HepG2 (cell line): ENCODE measurements at regions not wholly inside any gene's neighbourhood (a gene's known extent, or its start where the extent isn't known, plus 50 kb on each side); places are given as distances from the start of the nearest gene placed in this dataset.

Source experiments
- ATAC-seq: fragments of 200-7000 bp; cut with Tn5 transposase; 3 replicates; pipeline ENCODE4 v1.9.1; 2020; ENCODE audit warnings: mild to moderate bottlenecking, moderate library complexity
- BruUV-seq: library from RNA; stranded (reverse); fragments of 400-500 nt; replicated peaks from 2 replicates; lab custom pipeline; 2021; lab: Mats Ljungman, UMichigan
- CTCF ChIA-PET: fragments of 300-600 bp; formaldehyde crosslinking; extraction: SDS; loops from one replicate; lab custom pipeline; 2021; ENCODE audit warnings: low total read pairs, inconsistent platforms, low intra/inter-chr PET ratio; lab: Yijun Ruan, JAX
- POLR2A ChIA-PET: fragments of 350-600 bp; sonication (Branson Sonifier 250); formaldehyde crosslinking; loops from one replicate; lab custom pipeline; 2020; ENCODE audit warnings: antibody characterized with exemption, inconsistent platforms; lab: Yijun Ruan, JAX
- DNase-seq: peaks from one replicate; pipeline ENCODE4 v3.0.0-alpha.2; 2015; ENCODE audit warnings: low spot score
- FAIRE-seq: peaks from 3 replicates; lab custom pipeline; 2011; peaks lifted over from hg19 to GRCh38; lab: Jason Lieb, UNC
- H2AFZ ChIP-seq: one replicate; pipeline ENCODE4 v1.6.1; 2011; ENCODE audit warnings: low read length, inconsistent platforms
- H3K27ac ChIP-seq: fragments of 300-600 bp; 3 replicates; pipeline ENCODE4 v1.8.0; 2011; ENCODE audit warnings: mixed run types, mild to moderate bottlenecking, mixed read lengths, low read length, inconsistent platforms; ENCODE audit not compliant: insufficient read depth; ENCODE audit errors: extremely low read length
- H3K27me3 ChIP-seq, 2 experiments: fragments of 200-600 bp in 1 of 2; 2 replicates in 1 of 2; 3 replicates in 1 of 2; pipeline versions ENCODE4 v1.6.0 to v1.8.0; 2011; ENCODE audit warnings: low read length in 2 of 2, mild to moderate bottlenecking in 2 of 2, moderate library complexity in 2 of 2, inconsistent platforms in 1 of 2; ENCODE audit not compliant: insufficient read depth in 2 of 2, control insufficient read depth in 1 of 2
- H3K36me3 ChIP-seq, 2 experiments: fragments of 200-600 bp in 1 of 2; replicated peaks in 1 of 2; 2 replicates in 1 of 2; 3 replicates in 1 of 2; pipeline versions ENCODE4 v1.5.1 to v1.8.0; 2011; ENCODE audit warnings: low read length in 2 of 2, inconsistent platforms in 1 of 2; ENCODE audit not compliant: insufficient read depth in 2 of 2, control insufficient read depth in 1 of 2
- H3K4me1 ChIP-seq: 2 replicates; pipeline ENCODE4 v1.5.1; 2012; ENCODE audit warnings: low read length, inconsistent platforms; ENCODE audit not compliant: insufficient read depth
- H3K4me2 ChIP-seq: 2 replicates; pipeline ENCODE4 v1.6.0; 2011; ENCODE audit warnings: low read depth, low read length, inconsistent platforms
- H3K4me3 ChIP-seq, 3 experiments: fragments of 200-600 bp in 1 of 3; sonication (generic), shearing (Covaris generic) in 1 of 3; replicated peaks in 1 of 3; 2 replicates each; pipeline ENCODE4 v1.5.1; 2011 to 2016; ENCODE audit warnings: low read length in 3 of 3, inconsistent platforms in 2 of 3, low read depth in 2 of 3, mild to moderate bottlenecking in 2 of 3, control low read depth in 1 of 3, mixed read lengths in 1 of 3; ENCODE audit not compliant: insufficient read depth in 1 of 3
- H3K79me2 ChIP-seq: one replicate; pipeline ENCODE4 v1.6.1; 2011; ENCODE audit warnings: low read length, inconsistent platforms; ENCODE audit not compliant: insufficient read depth
- H3K9ac ChIP-seq: 2 replicates; pipeline ENCODE4 v1.6.0; 2011; ENCODE audit warnings: mild to moderate bottlenecking, low read depth, low read length, inconsistent platforms; ENCODE audit not compliant: insufficient read depth
- H3K9me3 ChIP-seq: 2 replicates; pipeline ENCODE4 v1.5.1; 2012; ENCODE audit warnings: mild to moderate bottlenecking, low read length
- H4K20me1 ChIP-seq: 2 replicates; pipeline ENCODE4 v1.6.0; 2011; ENCODE audit warnings: inconsistent platforms, mild to moderate bottlenecking, low read length, moderate library complexity; ENCODE audit not compliant: insufficient read depth
- BCL6 ChIP-seq: IDR thresholded peaks from 2 replicates; pipeline ENCODE4 v1.6.1; 2016; ENCODE audit warnings: missing genetic modification reagents, missing compliant biosample characterization
- FOXA1 ChIP-seq, 2 experiments: fragments of 450-650 bp in 1 of 2; sonication (generic) in 1 of 2; formaldehyde crosslinking in 1 of 2; IDR thresholded peaks; 2 replicates each; pipeline versions ENCODE4 v1.4.0 to v1.6.1; 2016 to 2020; ENCODE audit warnings: missing genetic modification reagents in 1 of 2
- FOXA3 ChIP-seq: IDR thresholded peaks from 2 replicates; pipeline ENCODE4 v1.6.1; 2016; ENCODE audit warnings: missing genetic modification reagents, missing compliant biosample characterization
- FOXK1 ChIP-seq: sonication (generic); formaldehyde crosslinking; IDR thresholded peaks from 2 replicates; pipeline ENCODE4 v1.4.0; 2020; ENCODE audit warnings: low read depth, missing genetic modification reagents, borderline replicate concordance
- FOXP1 ChIP-seq, 2 experiments: fragments of 450-650 bp in 1 of 2; IDR thresholded peaks; 2 replicates each; pipeline ENCODE4 v1.6.1; 2017 to 2018; ENCODE audit warnings: antibody characterized with exemption in 1 of 2
- GATAD2A ChIP-seq: IDR thresholded peaks from 2 replicates; pipeline ENCODE4 v1.6.1; 2016
- HDAC6 ChIP-seq: fragments of 200-600 bp; sonication (generic); IDR thresholded peaks from 2 replicates; pipeline ENCODE4 v1.7.0; 2017; ENCODE audit warnings: mild to moderate bottlenecking, antibody characterized with exemption, low read length, low read depth
- HNF4A ChIP-seq: sonication (generic); formaldehyde crosslinking; IDR thresholded peaks from 2 replicates; pipeline ENCODE4 v1.4.0; 2020; ENCODE audit warnings: missing genetic modification reagents
- KDM1A ChIP-seq: IDR thresholded peaks from 2 replicates; pipeline ENCODE4 v1.6.1; 2016; ENCODE audit warnings: missing compliant biosample characterization
- RARA ChIP-seq: IDR thresholded peaks from 2 replicates; pipeline ENCODE4 v1.6.1; 2016; ENCODE audit warnings: missing genetic modification reagents, missing compliant biosample characterization
- SOX13 ChIP-seq, 3 experiments: fragments of 450-650 bp in 1 of 3; sonication (generic) in 1 of 3; formaldehyde crosslinking in 1 of 3; IDR thresholded peaks in 2 of 3; conservative IDR thresholded peaks in 1 of 3; 2 replicates each; pipeline versions ENCODE4 v1.5.0 to v1.6.1; 2016 to 2020; ENCODE audit warnings: antibody characterized with exemption in 1 of 3, mild to moderate bottlenecking in 1 of 3, missing compliant biosample characterization in 1 of 3, missing genetic modification reagents in 1 of 3, moderate library complexity in 1 of 3
- SOX6 ChIP-seq, 2 experiments: fragments of 450-650 bp in 1 of 2; sonication (generic) in 1 of 2; formaldehyde crosslinking in 1 of 2; IDR thresholded peaks; 2 replicates each; pipeline versions ENCODE4 v1.4.0 to v1.6.1; 2017 to 2020; ENCODE audit warnings: antibody characterized with exemption in 1 of 2, mild to moderate bottlenecking in 1 of 2, missing genetic modification reagents in 1 of 2
- TMF1 ChIP-seq: sonication (generic); formaldehyde crosslinking; IDR thresholded peaks from 2 replicates; pipeline ENCODE4 v1.8.1; 2022; ENCODE audit warnings: low read depth, missing genetic modification reagents
- ZFX ChIP-seq: sonication (generic); formaldehyde crosslinking; IDR thresholded peaks from 2 replicates; pipeline ENCODE4 v1.4.0; 2020; ENCODE audit warnings: mild to moderate bottlenecking, low read depth, missing genetic modification reagents, moderate library complexity
- ZNF225 ChIP-seq: sonication (generic); formaldehyde crosslinking; IDR thresholded peaks from 2 replicates; pipeline ENCODE4 v1.4.0; 2020; ENCODE audit warnings: mild to moderate bottlenecking, missing genetic modification reagents
- WGBS: methylation state at CpG from one replicate; pipeline ENCODE4 v1.1.6; 2017; ENCODE audit warnings: low lambda C conversion rate; 5-methylcytosine and 5-hydroxymethylcytosine counted together
- in situ Hi-C: cut with HindIII; loops from 2 replicates; pipeline ENCODE4 v1.10.0; 2017; ENCODE audit warnings: low pct_unique_long_range_greater_than_20kb; ENCODE audit not compliant: extremely low pct_ligation_motif_present
- intact Hi-C: fragments of 100-400 bp; cut with micrococcal nuclease; formaldehyde crosslinking; loops from one replicate; pipeline ENCODE4 v1.10.0; 2022; ENCODE audit not compliant: unreplicated experiment
- TF ChIP-seq, protein P1 (sequence below): IDR thresholded peaks from 2 replicates; pipeline ENCODE4 v1.4.0; 2020; ENCODE audit warnings: mild to moderate bottlenecking, missing genetic modification reagents
- TF ChIP-seq, protein P2 (sequence below): sonication (generic); formaldehyde crosslinking; IDR thresholded peaks from 2 replicates; pipeline ENCODE4 v1.4.0; 2020; ENCODE audit warnings: missing genetic modification reagents

DNA sequence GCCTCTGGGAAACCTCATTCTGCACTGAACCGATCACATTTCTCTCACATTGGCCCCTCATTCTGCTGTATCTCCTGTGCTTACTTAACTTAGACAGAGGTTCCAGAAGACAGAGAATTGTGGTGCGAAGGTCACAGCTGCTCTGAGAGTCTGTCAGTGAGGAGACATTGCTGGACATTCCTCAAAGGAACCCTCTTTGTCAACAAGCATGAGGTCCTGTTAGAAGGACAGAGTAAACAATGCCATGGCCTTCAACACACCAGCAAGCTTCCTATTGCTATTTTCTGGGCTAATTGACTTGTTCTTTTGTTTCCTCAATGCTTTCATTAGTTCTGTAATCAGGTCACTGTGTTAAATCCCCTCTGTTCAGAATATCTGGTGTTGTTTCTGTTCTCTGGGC, 109.3 kb upstream of the FZD8 start:
- Histone ChIP-seq H3K4me3 (no peak overlapping the region), H4K20me1 (no peaks in the 10 kb centered on the region), H3K9ac (no peak overlapping the region), H3K4me1 (peaks cover 22% of the 10 kb centered on the region; the same call in 1 of the 2 replicates), H3K9me3 (no peaks in the 10 kb centered on the region), H3K4me2 (peak overlapping the region; percentile 24; the same call in 1 of the 2 replicates), H3K27ac (no peak overlapping the region), H2AFZ (no peak overlapping the region), H3K36me3 (no peaks in the 10 kb centered on the region), H3K27me3 (no peaks in the 10 kb centered on the region; a peak in 1 of 5 replicates), H3K79me2 (no peaks in the 10 kb centered on the region)
- CTCF ChIA-PET: no interaction called here
- ATAC-seq: peak; percentile 67
- no peak for DNase-seq
- 20% methylated on average over 2 of the region's 2 CpGs for WGBS
- FAIRE-seq: no peak
- BruUV-seq: no TSS peak
- in situ Hi-C loops: no loop called here
- TF ChIP-seq, protein P1, sequence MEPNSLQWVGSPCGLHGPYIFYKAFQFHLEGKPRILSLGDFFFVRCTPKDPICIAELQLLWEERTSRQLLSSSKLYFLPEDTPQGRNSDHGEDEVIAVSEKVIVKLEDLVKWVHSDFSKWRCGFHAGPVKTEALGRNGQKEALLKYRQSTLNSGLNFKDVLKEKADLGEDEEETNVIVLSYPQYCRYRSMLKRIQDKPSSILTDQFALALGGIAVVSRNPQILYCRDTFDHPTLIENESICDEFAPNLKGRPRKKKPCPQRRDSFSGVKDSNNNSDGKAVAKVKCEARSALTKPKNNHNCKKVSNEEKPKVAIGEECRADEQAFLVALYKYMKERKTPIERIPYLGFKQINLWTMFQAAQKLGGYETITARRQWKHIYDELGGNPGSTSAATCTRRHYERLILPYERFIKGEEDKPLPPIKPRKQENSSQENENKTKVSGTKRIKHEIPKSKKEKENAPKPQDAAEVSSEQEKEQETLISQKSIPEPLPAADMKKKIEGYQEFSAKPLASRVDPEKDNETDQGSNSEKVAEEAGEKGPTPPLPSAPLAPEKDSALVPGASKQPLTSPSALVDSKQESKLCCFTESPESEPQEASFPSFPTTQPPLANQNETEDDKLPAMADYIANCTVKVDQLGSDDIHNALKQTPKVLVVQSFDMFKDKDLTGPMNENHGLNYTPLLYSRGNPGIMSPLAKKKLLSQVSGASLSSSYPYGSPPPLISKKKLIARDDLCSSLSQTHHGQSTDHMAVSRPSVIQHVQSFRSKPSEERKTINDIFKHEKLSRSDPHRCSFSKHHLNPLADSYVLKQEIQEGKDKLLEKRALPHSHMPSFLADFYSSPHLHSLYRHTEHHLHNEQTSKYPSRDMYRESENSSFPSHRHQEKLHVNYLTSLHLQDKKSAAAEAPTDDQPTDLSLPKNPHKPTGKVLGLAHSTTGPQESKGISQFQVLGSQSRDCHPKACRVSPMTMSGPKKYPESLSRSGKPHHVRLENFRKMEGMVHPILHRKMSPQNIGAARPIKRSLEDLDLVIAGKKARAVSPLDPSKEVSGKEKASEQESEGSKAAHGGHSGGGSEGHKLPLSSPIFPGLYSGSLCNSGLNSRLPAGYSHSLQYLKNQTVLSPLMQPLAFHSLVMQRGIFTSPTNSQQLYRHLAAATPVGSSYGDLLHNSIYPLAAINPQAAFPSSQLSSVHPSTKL (CRISPR knock-in tag): peak; percentile 73
- TF ChIP-seq KDM1A (CRISPR knock-in tag) (no peak), HNF4A (CRISPR knock-in tag) (peak; percentile 16; the same call in 1 of the 2 replicates), ZNF225 (CRISPR knock-in tag) (no peak), GATAD2A (CRISPR knock-in tag) (peak; percentile 45; the same call in 1 of the 2 replicates), ZFX (no peak), HDAC6 (no peak), FOXA1 (IDR thresholded peaks at IDR 0.05) (no peak), FOXA1 (CRISPR knock-in tag; IDR thresholded peaks at IDR 0.05) (peak; percentile 70), FOXP1 (IDR thresholded peaks at IDR 0.05) (no peak), FOXP1 (CRISPR knock-in tag; IDR thresholded peaks at IDR 0.05) (0 out of 2 replicates have a peak, but pooled peaks have one; percentile 41), BCL6 (peak; percentile 82), SOX13 (IDR thresholded peaks at IDR 0.05) (no peak), SOX13 (CRISPR knock-in tag; conservative IDR thresholded peaks at IDR 0.05 in 1 of 2, IDR thresholded peaks at IDR 0.05 in 1 of 2) (peak in 1 of 2 experiments; percentile 44; a peak in 2 of 4 replicates), SOX6 (IDR thresholded peaks at IDR 0.05) (no peak), SOX6 (CRISPR knock-in tag; IDR thresholded peaks at IDR 0.05) (peak; percentile 43; the same call in 1 of the 2 replicates), FOXA3 (CRISPR knock-in tag) (peak; percentile 82), FOXK1 (CRISPR knock-in tag) (0 out of 2 replicates have a peak, but pooled peaks have one; percentile 18), TMF1 (no peak), RARA (CRISPR knock-in tag) (peak; percentile 60)
- TF ChIP-seq, protein P2, sequence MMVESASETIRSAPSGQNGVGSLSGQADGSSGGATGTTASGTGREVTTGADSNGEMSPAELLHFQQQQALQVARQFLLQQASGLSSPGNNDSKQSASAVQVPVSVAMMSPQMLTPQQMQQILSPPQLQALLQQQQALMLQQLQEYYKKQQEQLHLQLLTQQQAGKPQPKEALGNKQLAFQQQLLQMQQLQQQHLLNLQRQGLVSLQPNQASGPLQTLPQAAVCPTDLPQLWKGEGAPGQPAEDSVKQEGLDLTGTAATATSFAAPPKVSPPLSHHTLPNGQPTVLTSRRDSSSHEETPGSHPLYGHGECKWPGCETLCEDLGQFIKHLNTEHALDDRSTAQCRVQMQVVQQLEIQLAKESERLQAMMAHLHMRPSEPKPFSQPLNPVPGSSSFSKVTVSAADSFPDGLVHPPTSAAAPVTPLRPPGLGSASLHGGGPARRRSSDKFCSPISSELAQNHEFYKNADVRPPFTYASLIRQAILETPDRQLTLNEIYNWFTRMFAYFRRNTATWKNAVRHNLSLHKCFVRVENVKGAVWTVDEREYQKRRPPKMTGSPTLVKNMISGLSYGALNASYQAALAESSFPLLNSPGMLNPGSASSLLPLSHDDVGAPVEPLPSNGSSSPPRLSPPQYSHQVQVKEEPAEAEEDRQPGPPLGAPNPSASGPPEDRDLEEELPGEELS (CRISPR knock-in tag): peak; percentile 12; the same call in 1 of the 2 replicates
- intact Hi-C loops: loop anchor here (5.0 kb wide), 1 partner anchor 786 kb away; no protein-coding TSS in a partner anchor
- POLR2A ChIA-PET: no interaction called here
